H9 (cell line): ENCODE measurements at regions not wholly inside any gene's neighbourhood (a gene's known extent, or its start where the extent isn't known, plus 50 kb on each side); places are given as distances from the start of the nearest gene placed in this dataset.

Experiments used
- DNase-seq: peaks from one replicate; pipeline ENCODE4 v3.0.0-alpha.2; 2017
- H2AFZ ChIP-seq: one replicate; pipeline ENCODE4 v1.6.1; 2013; ENCODE audit warnings: mild to moderate bottlenecking, low read length, control low read depth, moderate library complexity
- H2AK5ac ChIP-seq: 2 replicates; pipeline ENCODE4 v1.6.1; 2013; ENCODE audit warnings: low read length, control low read depth, mixed read lengths; ENCODE audit not compliant: insufficient read length
- H2BK120ac ChIP-seq: one replicate; pipeline ENCODE4 v1.6.1; 2013; ENCODE audit warnings: low read depth, mild to moderate bottlenecking, low read length, control low read depth, inconsistent platforms; ENCODE audit not compliant: poor library complexity, severe bottlenecking
- H2BK12ac ChIP-seq: 2 replicates; pipeline ENCODE4 v1.6.1; 2013; ENCODE audit warnings: low read length, control low read depth, mixed read lengths, low read depth; ENCODE audit not compliant: insufficient read length
- H2BK15ac ChIP-seq: 2 replicates; pipeline ENCODE4 v1.6.1; 2013; ENCODE audit warnings: low read depth, low read length, control low read depth
- H2BK20ac ChIP-seq: one replicate; pipeline ENCODE4 v1.6.1; 2013; ENCODE audit warnings: low read depth, mild to moderate bottlenecking, low read length, control low read depth, inconsistent platforms; ENCODE audit not compliant: poor library complexity, severe bottlenecking
- H2BK5ac ChIP-seq: 2 replicates; pipeline ENCODE4 v1.6.1; 2013; ENCODE audit warnings: low read length, control low read depth, mixed read lengths; ENCODE audit not compliant: insufficient read length
- H3K14ac ChIP-seq: 2 replicates; pipeline ENCODE4 v1.6.1; 2013; ENCODE audit warnings: low read length, control low read depth; ENCODE audit not compliant: insufficient read depth
- H3K18ac ChIP-seq: 2 replicates; pipeline ENCODE4 v1.6.1; 2013; ENCODE audit warnings: low read depth, mild to moderate bottlenecking, mixed read lengths, low read length, control low read depth; ENCODE audit not compliant: insufficient read length
- H3K23ac ChIP-seq: 2 replicates; pipeline ENCODE4 v1.6.1; 2013; ENCODE audit warnings: low read length, control low read depth, mixed read lengths, low read depth; ENCODE audit not compliant: insufficient read length
- H3K23me2 ChIP-seq: 2 replicates; pipeline ENCODE4 v1.6.1; 2013; ENCODE audit warnings: low read depth, mild to moderate bottlenecking, mixed read lengths, low read length, control low read depth; ENCODE audit not compliant: insufficient read length, poor library complexity, severe bottlenecking
- H3K27ac ChIP-seq: 2 replicates; pipeline ENCODE4 v1.5.1; 2013; ENCODE audit warnings: low read length, control low read depth, mixed read lengths, low read depth; ENCODE audit not compliant: insufficient read length
- H3K27me3 ChIP-seq: 2 replicates; pipeline ENCODE4 v1.6.1; 2013; ENCODE audit warnings: low read length, control low read depth, inconsistent platforms; ENCODE audit not compliant: insufficient read depth
- H3K4ac ChIP-seq: 2 replicates; pipeline ENCODE4 v1.6.1; 2013; ENCODE audit warnings: low read depth, mild to moderate bottlenecking, control low read depth, inconsistent platforms, low read length, moderate library complexity
- H3K4me1 ChIP-seq: 2 replicates; pipeline ENCODE4 v1.6.1; 2013; ENCODE audit warnings: low read length, control low read depth, inconsistent platforms; ENCODE audit not compliant: insufficient read depth
- H3K4me2 ChIP-seq: 2 replicates; pipeline ENCODE4 v1.6.1; 2013; ENCODE audit warnings: low read length, control low read depth, mixed read lengths; ENCODE audit not compliant: insufficient read length, insufficient read depth
- H3K56ac ChIP-seq: 2 replicates; pipeline ENCODE4 v1.6.1; 2013; ENCODE audit warnings: low read depth, mild to moderate bottlenecking, mixed read lengths, low read length, control low read depth; ENCODE audit not compliant: insufficient read length
- H3K79me1 ChIP-seq: 2 replicates; pipeline ENCODE4 v1.6.1; 2013; ENCODE audit warnings: low read depth, mild to moderate bottlenecking, moderate library complexity, low read length, control low read depth, inconsistent platforms; ENCODE audit not compliant: insufficient read depth, poor library complexity, severe bottlenecking
- H3K79me2 ChIP-seq: 2 replicates; pipeline ENCODE4 v1.6.1; 2013; ENCODE audit warnings: low read length, control low read depth, inconsistent platforms; ENCODE audit not compliant: insufficient read depth
- H3K9ac ChIP-seq: 2 replicates; pipeline ENCODE4 v1.6.1; 2013; ENCODE audit warnings: low read length, control low read depth, mixed read lengths; ENCODE audit not compliant: insufficient read length; ENCODE audit errors: extremely low read depth
- H3K9me3 ChIP-seq: one replicate; pipeline ENCODE4 v1.6.1; 2013; ENCODE audit warnings: low read depth, low read length, inconsistent platforms; ENCODE audit not compliant: control insufficient read depth
- H3T11ph ChIP-seq: one replicate; pipeline ENCODE4 v1.6.1; 2013; ENCODE audit warnings: mild to moderate bottlenecking, low read length, control low read depth, inconsistent platforms
- H4K20me1 ChIP-seq: one replicate; pipeline ENCODE4 v1.6.1; 2013; ENCODE audit not compliant: control insufficient read depth, insufficient read length, insufficient read depth
- H4K5ac ChIP-seq: 2 replicates; pipeline ENCODE4 v1.6.1; 2013; ENCODE audit warnings: low read depth, mild to moderate bottlenecking, mixed read lengths, low read length, control low read depth; ENCODE audit not compliant: insufficient read length
- H4K8ac ChIP-seq: replicated peaks from 2 replicates; pipeline ENCODE4 v1.6.1; 2013; ENCODE audit warnings: low read length, control low read depth, mixed read lengths, low read depth; ENCODE audit not compliant: insufficient read length
- H4K91ac ChIP-seq: 2 replicates; pipeline ENCODE4 v1.6.1; 2013; ENCODE audit warnings: low read depth, mild to moderate bottlenecking, moderate library complexity, mixed read lengths, low read length, control low read depth; ENCODE audit not compliant: insufficient read length
- H3K27ac Mint-ChIP-seq, 3 experiments: 2 replicates in 2 of 3; 3 replicates in 1 of 3; pipeline ENCODE4 v1.8.0; 2020 to 2021; ENCODE audit warnings: mixed read lengths in 3 of 3, mild to moderate bottlenecking in 1 of 3, moderate library complexity in 1 of 3
- H3K27me3 Mint-ChIP-seq: 2 replicates; pipeline ENCODE4 v1.8.0; 2021; ENCODE audit warnings: low read depth, mild to moderate bottlenecking, moderate library complexity, mixed read lengths
- H3K36me3 Mint-ChIP-seq, 3 experiments: 2 replicates in 2 of 3; 3 replicates in 1 of 3; pipeline ENCODE4 v1.8.0; 2020 to 2021; ENCODE audit warnings: low read depth in 3 of 3, mixed read lengths in 3 of 3; ENCODE audit not compliant: insufficient read depth in 1 of 3
- H3K4me1 Mint-ChIP-seq, 2 experiments: 2 replicates each; pipeline ENCODE4 v1.8.0; 2020; ENCODE audit warnings: mixed read lengths in 2 of 2
- H3K4me3 Mint-ChIP-seq, 2 experiments: 2 replicates in 1 of 2; 3 replicates in 1 of 2; pipeline ENCODE4 v1.8.0; 2020 to 2021; ENCODE audit warnings: mild to moderate bottlenecking in 2 of 2, mixed read lengths in 2 of 2, moderate library complexity in 1 of 2
- H3K9me3 Mint-ChIP-seq, 2 experiments: 2 replicates in 1 of 2; 3 replicates in 1 of 2; pipeline ENCODE4 v1.8.0; 2020; ENCODE audit warnings: mild to moderate bottlenecking in 2 of 2, mixed read lengths in 2 of 2, moderate library complexity in 1 of 2
- WGBS: extraction: QIAGEN DNeasy Blood & Tissue Kit; methylation state at CpG from one replicate; pipeline ENCODE4 v1.1.7; 2013; ENCODE audit warnings: missing lambda C conversion rate, low lambda C conversion rate, mixed read lengths; ENCODE audit not compliant: insufficient read length; ENCODE audit errors: extremely low coverage; 5-methylcytosine and 5-hydroxymethylcytosine counted together
- TF ChIP-seq, protein P1 (sequence below): fragments of 200-600 bp; sonication (generic); conservative IDR thresholded peaks from 3 replicates; pipeline ENCODE4 v1.8.0; 2021; ENCODE audit warnings: antibody characterized with exemption, mild to moderate bottlenecking

- no peak overlapping the region for H2BK12ac ChIP-seq
- no peaks in the 10 kb centered on the region for H3K79me2 ChIP-seq
- H4K8ac ChIP-seq: no peak overlapping the region
- no peaks in the 10 kb centered on the region for H3K27me3 ChIP-seq
- H2BK15ac ChIP-seq: no peak overlapping the region
- H3K9me3 Mint-ChIP-seq: peaks cover 0 to 2% of the 10 kb centered on the region in 2 experiments; a peak in 2 of 5 replicates
- TF ChIP-seq, protein P1, sequence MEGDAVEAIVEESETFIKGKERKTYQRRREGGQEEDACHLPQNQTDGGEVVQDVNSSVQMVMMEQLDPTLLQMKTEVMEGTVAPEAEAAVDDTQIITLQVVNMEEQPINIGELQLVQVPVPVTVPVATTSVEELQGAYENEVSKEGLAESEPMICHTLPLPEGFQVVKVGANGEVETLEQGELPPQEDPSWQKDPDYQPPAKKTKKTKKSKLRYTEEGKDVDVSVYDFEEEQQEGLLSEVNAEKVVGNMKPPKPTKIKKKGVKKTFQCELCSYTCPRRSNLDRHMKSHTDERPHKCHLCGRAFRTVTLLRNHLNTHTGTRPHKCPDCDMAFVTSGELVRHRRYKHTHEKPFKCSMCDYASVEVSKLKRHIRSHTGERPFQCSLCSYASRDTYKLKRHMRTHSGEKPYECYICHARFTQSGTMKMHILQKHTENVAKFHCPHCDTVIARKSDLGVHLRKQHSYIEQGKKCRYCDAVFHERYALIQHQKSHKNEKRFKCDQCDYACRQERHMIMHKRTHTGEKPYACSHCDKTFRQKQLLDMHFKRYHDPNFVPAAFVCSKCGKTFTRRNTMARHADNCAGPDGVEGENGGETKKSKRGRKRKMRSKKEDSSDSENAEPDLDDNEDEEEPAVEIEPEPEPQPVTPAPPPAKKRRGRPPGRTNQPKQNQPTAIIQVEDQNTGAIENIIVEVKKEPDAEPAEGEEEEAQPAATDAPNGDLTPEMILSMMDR: no peak
- no peak overlapping the region for H3K4me3 Mint-ChIP-seq
- no peak overlapping the region for H2BK20ac ChIP-seq
- no peak for DNase-seq
- peaks cover 33 to 40% of the 10 kb centered on the region in 2 experiments for H3K4me1 Mint-ChIP-seq
- no peak overlapping the region for H3K56ac ChIP-seq
- H4K20me1 ChIP-seq: no peaks in the 10 kb centered on the region
- no CpG with 5 or more reads among the region's 5 CpGs for WGBS
- H3K36me3 Mint-ChIP-seq: no peaks in the 10 kb centered on the region; a peak in 1 of 7 replicates
- no peaks in the 10 kb centered on the region for H3K9me3 ChIP-seq
- H2AK5ac ChIP-seq: no peak overlapping the region
- no peak overlapping the region for H3K27ac ChIP-seq
- no peak overlapping the region for H2AFZ ChIP-seq
- no peak overlapping the region for H3K4ac ChIP-seq
- no peaks in the 10 kb centered on the region for H3K79me1 ChIP-seq
- H2BK120ac ChIP-seq: no peak overlapping the region
- H3K27ac Mint-ChIP-seq: no peak overlapping the region; a peak in 2 of 7 replicates
- H3K14ac ChIP-seq: no peak overlapping the region
- H3T11ph ChIP-seq: no peak overlapping the region
- H4K91ac ChIP-seq: no peak overlapping the region
- H3K4me2 ChIP-seq: no peak overlapping the region
- no peak overlapping the region for H4K5ac ChIP-seq
- H2BK5ac ChIP-seq: no peak overlapping the region
- peaks cover 9% of the 10 kb centered on the region for H3K27me3 Mint-ChIP-seq
- no peak overlapping the region for H3K23ac ChIP-seq
- no peaks in the 10 kb centered on the region for H3K23me2 ChIP-seq
- peaks cover 10% of the 10 kb centered on the region for H3K4me1 ChIP-seq
- no peak overlapping the region for H3K18ac ChIP-seq
- H3K9ac ChIP-seq: no peak overlapping the region
Measured at GRCh38 chr16:54340531-54340930, 53.9 kb upstream of the IRX3 start.
